ENCODE measurements at regions not wholly inside any gene's neighbourhood (a gene's known extent, or its start where the extent isn't known, plus 50 kb on each side); places are given as distances from the start of the nearest gene placed in this dataset.

- no peak for TF ChIP-seq CTCF (IDR thresholded peaks at IDR 0.05; ENCODE audit: insufficient read depth, low read length, severe bottlenecking)
- H3K4me3 ChIP-seq (ENCODE audit: low read depth, low read length): no peak overlapping the region
- no peaks in the 10 kb centered on the region for H3K36me3 ChIP-seq (ENCODE audit: control insufficient read depth, insufficient read depth, low read length)
- DNase-seq (ENCODE audit: low read depth) (no peak), FAIRE-seq (no peak)
- H3K27me3 ChIP-seq (ENCODE audit: control insufficient read depth, insufficient read depth, low read length): no peaks in the 10 kb centered on the region
Measured at GRCh38 chr12:91261820-91262676, 79.4 kb upstream of the DCN start.

- FAIRE-seq (no peak), DNase-seq (ENCODE audit: low read depth) (no peak)
- no peak for TF ChIP-seq CTCF (IDR thresholded peaks at IDR 0.05; ENCODE audit: insufficient read depth, low read length, severe bottlenecking)
- no peaks in the 10 kb centered on the region for H3K36me3 ChIP-seq (ENCODE audit: control insufficient read depth, insufficient read depth, low read length)
- H3K27me3 ChIP-seq (ENCODE audit: control insufficient read depth, insufficient read depth, low read length): no peaks in the 10 kb centered on the region
- H3K4me3 ChIP-seq (ENCODE audit: low read depth, low read length): no peak overlapping the region
Measured at GRCh38 chr12:91256411-91256810, 73.8 kb upstream of the DCN start.

GRCh38 chr12:91252341-91252740 lies 69.7 kb upstream of the DCN start:
- FAIRE-seq (no peak), DNase-seq (ENCODE audit: low read depth) (no peak)
- TF ChIP-seq CTCF (IDR thresholded peaks at IDR 0.05; ENCODE audit: insufficient read depth, low read length, severe bottlenecking): no peak
- Histone ChIP-seq H3K36me3 (ENCODE audit: control insufficient read depth, insufficient read depth, low read length) (no peaks in the 10 kb centered on the region), H3K27me3 (ENCODE audit: control insufficient read depth, insufficient read depth, low read length) (no peaks in the 10 kb centered on the region), H3K4me3 (ENCODE audit: low read depth, low read length) (no peak overlapping the region)

GRCh38 chr12:91250273-91250665 lies 67.7 kb upstream of the DCN start:
- DNase-seq (ENCODE audit: low read depth) (no peak), FAIRE-seq (no peak)
- H3K4me3 ChIP-seq (ENCODE audit: low read depth, low read length): no peak overlapping the region
- H3K36me3 ChIP-seq (ENCODE audit: control insufficient read depth, insufficient read depth, low read length): no peaks in the 10 kb centered on the region
- no peak for TF ChIP-seq CTCF (IDR thresholded peaks at IDR 0.05; ENCODE audit: insufficient read depth, low read length, severe bottlenecking)
- H3K27me3 ChIP-seq (ENCODE audit: control insufficient read depth, insufficient read depth, low read length): no peaks in the 10 kb centered on the region

GRCh38 chr12:91249518-91250272 lies 67.1 kb upstream of the DCN start:
- Histone ChIP-seq H3K27me3 (ENCODE audit: control insufficient read depth, insufficient read depth, low read length) (no peaks in the 10 kb centered on the region), H3K4me3 (ENCODE audit: low read depth, low read length) (no peak overlapping the region), H3K36me3 (ENCODE audit: control insufficient read depth, insufficient read depth, low read length) (no peaks in the 10 kb centered on the region)
- no peak for TF ChIP-seq CTCF (IDR thresholded peaks at IDR 0.05; ENCODE audit: insufficient read depth, low read length, severe bottlenecking)
- FAIRE-seq (no peak), DNase-seq (ENCODE audit: low read depth) (no peak)

Measured in bronchial epithelial cell (primary cell).